GM23338 (cell line): ENCODE measurements at regions not wholly inside any gene's neighbourhood (a gene's known extent, or its start where the extent isn't known, plus 50 kb on each side); places are given as distances from the start of the nearest gene placed in this dataset.

Experiments
- ATAC-seq: fragments of 200-7000 bp; cut with Tn5 transposase; 3 replicates; pipeline ENCODE4 v1.9.1; 2020
- DNase-seq: peaks from one replicate; pipeline ENCODE4 v3.0.0-alpha.2; 2015; ENCODE audit warnings: low spot score
- H2AFZ ChIP-seq: fragments of 200-600 bp; sonication (generic); 2 replicates; pipeline ENCODE4 v1.8.0; 2016; ENCODE audit warnings: antibody characterized with exemption, mild to moderate bottlenecking, moderate library complexity
- H3F3A ChIP-seq: fragments of 200-600 bp; sonication (generic); replicated peaks from 2 replicates; pipeline ENCODE4 v1.8.0; 2017; ENCODE audit warnings: antibody characterized with exemption, mixed run types, low read depth
- H3K27ac ChIP-seq: fragments of 200-600 bp; sonication (generic); 2 replicates; pipeline ENCODE4 v1.6.1; 2016; ENCODE audit warnings: low read depth
- H3K27me3 ChIP-seq: fragments of 200-600 bp; sonication (generic); 2 replicates; pipeline ENCODE4 v1.8.0; 2016; ENCODE audit warnings: mild to moderate bottlenecking, mixed run types, moderate library complexity; ENCODE audit not compliant: insufficient read depth
- H3K36me3 ChIP-seq: fragments of 200-600 bp; sonication (generic); 2 replicates; pipeline ENCODE4 v1.8.0; 2016; ENCODE audit warnings: mild to moderate bottlenecking; ENCODE audit not compliant: insufficient read depth
- H3K4me1 ChIP-seq: fragments of 200-600 bp; sonication (generic); 2 replicates; pipeline ENCODE4 v1.8.0; 2016; ENCODE audit warnings: mild to moderate bottlenecking, moderate library complexity; ENCODE audit not compliant: insufficient read depth
- H3K4me2 ChIP-seq: fragments of 200-600 bp; sonication (generic); 2 replicates; pipeline ENCODE4 v1.7.1; 2017; ENCODE audit warnings: mixed run types
- H3K4me3 ChIP-seq: fragments of 200-600 bp; sonication (generic); 2 replicates; pipeline ENCODE4 v1.6.1; 2016; ENCODE audit warnings: mixed run types
- H3K79me2 ChIP-seq: fragments of 200-600 bp; sonication (generic); replicated peaks from 2 replicates; pipeline ENCODE4 v1.8.0; 2017; ENCODE audit warnings: mild to moderate bottlenecking; ENCODE audit not compliant: insufficient read depth
- H3K9me2 ChIP-seq: fragments of 200-600 bp; sonication (generic); 2 replicates; pipeline ENCODE4 v1.8.0; 2017; ENCODE audit not compliant: insufficient read depth
- H4K20me1 ChIP-seq: fragments of 200-600 bp; sonication (generic); replicated peaks from 2 replicates; pipeline ENCODE4 v1.8.0; 2017; ENCODE audit warnings: mild to moderate bottlenecking; ENCODE audit not compliant: insufficient read depth
- H3K27ac Mint-ChIP-seq: 2 replicates; pipeline ENCODE4 v1.8.0; 2020; ENCODE audit warnings: inconsistent platforms, mild to moderate bottlenecking, moderate library complexity, mixed read lengths
- H3K27me3 Mint-ChIP-seq: 3 replicates; pipeline ENCODE4 v1.8.0; 2022; ENCODE audit warnings: low read depth, mild to moderate bottlenecking, moderate library complexity, mixed read lengths, inconsistent platforms; ENCODE audit not compliant: insufficient read depth, poor library complexity
- H3K36me3 Mint-ChIP-seq: 3 replicates; pipeline ENCODE4 v1.8.0; 2021; ENCODE audit warnings: low read depth, mild to moderate bottlenecking, inconsistent platforms, moderate library complexity, mixed read lengths
- H3K4me1 Mint-ChIP-seq: 3 replicates; pipeline ENCODE4 v1.8.0; 2020; ENCODE audit warnings: mild to moderate bottlenecking, inconsistent platforms, mixed read lengths
- H3K4me3 Mint-ChIP-seq: 3 replicates; pipeline ENCODE4 v1.8.0; 2021; ENCODE audit warnings: moderate library complexity, mild to moderate bottlenecking, inconsistent platforms, mixed read lengths
- H3K9me3 Mint-ChIP-seq: 3 replicates; pipeline ENCODE4 v1.8.0; 2020; ENCODE audit warnings: moderate library complexity, mild to moderate bottlenecking, inconsistent platforms, mixed read lengths
- CREB1 ChIP-seq: fragments of 250-450 bp; sonication (Bioruptor Pico); IDR thresholded peaks from 2 replicates; pipeline ENCODE4 v1.5.0; 2020; ENCODE audit warnings: low read depth, mild to moderate bottlenecking, moderate library complexity
- EZH2phosphoT487 ChIP-seq: fragments of 200-600 bp; sonication (generic); IDR thresholded peaks from one replicate; pipeline ENCODE4 v1.8.1; 2018; ENCODE audit warnings: antibody characterized with exemption; ENCODE audit not compliant: unreplicated experiment
- JUNB ChIP-seq: IDR thresholded peaks from one replicate; pipeline ENCODE4 v1.6.1; 2016; ENCODE audit warnings: antibody characterized with exemption; ENCODE audit not compliant: unreplicated experiment
- NANOG ChIP-seq: IDR thresholded peaks from 2 replicates; pipeline ENCODE4 v1.6.1; 2016; ENCODE audit warnings: antibody characterized with exemption, borderline replicate concordance
- POLR2AphosphoS5 ChIP-seq: IDR thresholded peaks from 2 replicates; pipeline ENCODE4 v1.6.1; 2016; ENCODE audit warnings: antibody characterized with exemption, low read depth
- ZNF114 ChIP-seq: fragments of 250-450 bp; sonication (Bioruptor Pico); IDR thresholded peaks from 2 replicates; pipeline ENCODE4 v1.5.0; 2020; ENCODE audit warnings: mild to moderate bottlenecking, moderate library complexity
- ZNF331 ChIP-seq: fragments of 250-450 bp; sonication (Bioruptor Pico); IDR thresholded peaks from 2 replicates; pipeline ENCODE4 v1.5.0; 2020; ENCODE audit warnings: low read depth, mild to moderate bottlenecking, moderate library complexity
- ZNF462 ChIP-seq: fragments of 250-450 bp; sonication (Bioruptor Pico); IDR thresholded peaks from 2 replicates; pipeline ENCODE4 v1.5.0; 2020; ENCODE audit warnings: mild to moderate bottlenecking, moderate library complexity
- TF ChIP-seq, protein P1 (sequence below), 2 experiments: fragments of 200-600 bp in 1 of 2; sonication (generic) in 1 of 2; conservative IDR thresholded peaks; 2 replicates each; pipeline versions ENCODE4 v1.5.1 to v1.6.1; 2016 to 2017; ENCODE audit warnings: antibody characterized with exemption in 2 of 2, low read depth in 2 of 2, mild to moderate bottlenecking in 2 of 2, moderate library complexity in 1 of 2

DNA sequence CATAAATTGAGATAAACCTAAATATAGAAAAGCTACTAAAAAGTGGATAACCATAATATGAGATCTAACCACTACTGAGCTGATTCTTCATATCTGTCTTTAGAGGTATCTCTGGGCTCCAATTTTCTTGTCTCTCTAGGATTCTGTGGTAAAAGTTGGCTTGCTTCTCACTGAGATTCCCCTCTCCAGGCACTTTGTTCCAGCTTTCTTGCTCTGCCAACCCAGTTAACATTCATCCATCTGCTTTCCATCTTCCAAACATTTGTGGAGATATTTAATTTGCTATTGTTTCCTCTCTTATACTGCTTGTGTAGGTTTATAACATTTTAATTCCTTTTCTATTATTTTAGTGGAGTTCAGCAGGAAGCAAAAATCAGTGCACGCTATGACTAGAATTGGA, 97.6 kb upstream of the LMCD1 start (continued):
- TF ChIP-seq ZNF462: no peak
- TF ChIP-seq, protein P1, sequence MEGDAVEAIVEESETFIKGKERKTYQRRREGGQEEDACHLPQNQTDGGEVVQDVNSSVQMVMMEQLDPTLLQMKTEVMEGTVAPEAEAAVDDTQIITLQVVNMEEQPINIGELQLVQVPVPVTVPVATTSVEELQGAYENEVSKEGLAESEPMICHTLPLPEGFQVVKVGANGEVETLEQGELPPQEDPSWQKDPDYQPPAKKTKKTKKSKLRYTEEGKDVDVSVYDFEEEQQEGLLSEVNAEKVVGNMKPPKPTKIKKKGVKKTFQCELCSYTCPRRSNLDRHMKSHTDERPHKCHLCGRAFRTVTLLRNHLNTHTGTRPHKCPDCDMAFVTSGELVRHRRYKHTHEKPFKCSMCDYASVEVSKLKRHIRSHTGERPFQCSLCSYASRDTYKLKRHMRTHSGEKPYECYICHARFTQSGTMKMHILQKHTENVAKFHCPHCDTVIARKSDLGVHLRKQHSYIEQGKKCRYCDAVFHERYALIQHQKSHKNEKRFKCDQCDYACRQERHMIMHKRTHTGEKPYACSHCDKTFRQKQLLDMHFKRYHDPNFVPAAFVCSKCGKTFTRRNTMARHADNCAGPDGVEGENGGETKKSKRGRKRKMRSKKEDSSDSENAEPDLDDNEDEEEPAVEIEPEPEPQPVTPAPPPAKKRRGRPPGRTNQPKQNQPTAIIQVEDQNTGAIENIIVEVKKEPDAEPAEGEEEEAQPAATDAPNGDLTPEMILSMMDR (conservative IDR thresholded peaks at IDR 0.05; ENCODE audit: low read depth in 2 of 2): no peak
- no peak for TF ChIP-seq NANOG
- no peak for TF ChIP-seq JUNB
- TF ChIP-seq ZNF331 (CRISPR knock-in tag): no peak
- no peak for TF ChIP-seq CREB1 (CRISPR knock-in tag)
- no peak for TF ChIP-seq POLR2AphosphoS5

DNA sequence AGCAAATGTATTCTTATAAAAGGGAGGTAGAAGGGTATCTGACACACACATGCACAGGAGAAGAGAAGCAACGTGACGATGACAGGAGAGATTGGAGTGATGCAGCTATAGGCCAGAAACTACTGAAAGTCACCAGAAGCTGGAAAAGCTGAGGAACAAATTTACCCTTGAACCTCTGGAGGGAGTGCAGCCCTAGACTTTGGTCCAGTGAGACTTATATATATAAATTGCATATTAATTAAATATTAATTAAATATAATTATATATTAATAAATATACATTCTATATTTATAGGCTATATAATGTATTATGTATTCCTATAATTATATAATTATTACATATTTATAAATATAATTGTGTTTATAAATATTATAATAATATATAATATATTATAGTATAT, 96.5 kb upstream of the LMCD1 start:
- H3K4me1 ChIP-seq: no peaks in the 10 kb centered on the region
- Mint-ChIP-seq H3K27me3 (peaks cover 3% of the 10 kb centered on the region), H3K36me3 (peaks cover 8% of the 10 kb centered on the region; the same call in 2 of the 3 replicates), H3K4me3 (no peak overlapping the region), H3K27ac (no peak overlapping the region), H3K9me3 (peaks cover 23% of the 10 kb centered on the region), H3K4me1 (no peaks in the 10 kb centered on the region)
- H3K27ac ChIP-seq: no peak overlapping the region
- no peak overlapping the region for H3K4me3 ChIP-seq
- no peaks in the 10 kb centered on the region for H3K27me3 ChIP-seq
- H3K36me3 ChIP-seq: peaks cover 8% of the 10 kb centered on the region; the same call in 1 of the 2 replicates
- no peaks in the 10 kb centered on the region for H3F3A ChIP-seq
- H3K9me2 ChIP-seq: no peaks in the 10 kb centered on the region
- ATAC-seq (no peak), DNase-seq (no peak)
- no peak overlapping the region for H3K4me2 ChIP-seq
- no peak overlapping the region for H2AFZ ChIP-seq
- H3K79me2 ChIP-seq: no peaks in the 10 kb centered on the region
- no peaks in the 10 kb centered on the region for H4K20me1 ChIP-seq
- TF ChIP-seq ZNF462 (no peak), ZNF114 (CRISPR knock-in tag) (no peak), EZH2phosphoT487 (no peak), ZNF331 (CRISPR knock-in tag) (no peak)
